ENCODE measurements at regions not wholly inside any gene's neighbourhood (a gene's known extent, or its start where the extent isn't known, plus 50 kb on each side); places are given as distances from the start of the nearest gene placed in this dataset.

DNA sequence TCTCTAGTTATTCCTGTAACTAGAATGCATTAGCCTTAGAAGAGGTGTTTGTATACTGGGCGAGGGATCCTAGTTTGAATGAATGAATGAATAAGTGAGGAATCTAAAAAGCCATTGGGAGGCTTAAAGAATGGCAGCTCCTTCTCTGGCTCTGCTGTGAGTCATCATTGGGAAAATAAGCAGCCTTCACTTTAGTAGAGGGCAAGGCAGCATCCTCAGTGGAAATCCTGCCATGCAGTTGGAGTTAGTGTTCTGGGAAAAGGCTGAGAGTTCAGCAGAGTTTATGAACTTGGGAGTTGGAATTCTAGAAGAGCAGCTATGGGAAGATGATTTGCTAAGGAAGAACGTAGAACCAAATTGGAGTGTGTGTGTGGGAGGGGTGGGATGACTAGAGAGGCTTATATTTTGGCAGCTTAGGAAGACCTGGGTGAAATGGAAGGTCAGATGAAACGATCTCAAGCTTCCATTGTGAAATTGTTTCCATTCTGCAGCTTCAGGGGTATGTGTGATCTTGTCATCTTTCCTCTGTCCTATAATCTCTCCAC lies 120.8 kb downstream of the PTCSC3 start:
- no peak for DNase-seq (ENCODE audit: low spot score in 2 of 2)
- WGBS, 2 donors: 42 to 51% methylated on average over 3 of the region's 3 CpGs
- TF ChIP-seq, protein P1, sequence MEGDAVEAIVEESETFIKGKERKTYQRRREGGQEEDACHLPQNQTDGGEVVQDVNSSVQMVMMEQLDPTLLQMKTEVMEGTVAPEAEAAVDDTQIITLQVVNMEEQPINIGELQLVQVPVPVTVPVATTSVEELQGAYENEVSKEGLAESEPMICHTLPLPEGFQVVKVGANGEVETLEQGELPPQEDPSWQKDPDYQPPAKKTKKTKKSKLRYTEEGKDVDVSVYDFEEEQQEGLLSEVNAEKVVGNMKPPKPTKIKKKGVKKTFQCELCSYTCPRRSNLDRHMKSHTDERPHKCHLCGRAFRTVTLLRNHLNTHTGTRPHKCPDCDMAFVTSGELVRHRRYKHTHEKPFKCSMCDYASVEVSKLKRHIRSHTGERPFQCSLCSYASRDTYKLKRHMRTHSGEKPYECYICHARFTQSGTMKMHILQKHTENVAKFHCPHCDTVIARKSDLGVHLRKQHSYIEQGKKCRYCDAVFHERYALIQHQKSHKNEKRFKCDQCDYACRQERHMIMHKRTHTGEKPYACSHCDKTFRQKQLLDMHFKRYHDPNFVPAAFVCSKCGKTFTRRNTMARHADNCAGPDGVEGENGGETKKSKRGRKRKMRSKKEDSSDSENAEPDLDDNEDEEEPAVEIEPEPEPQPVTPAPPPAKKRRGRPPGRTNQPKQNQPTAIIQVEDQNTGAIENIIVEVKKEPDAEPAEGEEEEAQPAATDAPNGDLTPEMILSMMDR (IDR thresholded peaks at IDR 0.05): no peak
- TF ChIP-seq POLR2A (IDR thresholded peaks at IDR 0.05) (no peak), EP300 (IDR thresholded peaks at IDR 0.05) (no peak)
- Histone ChIP-seq H3K9me3 (no peaks in the 10 kb centered on the region), H3K27me3 (no peaks in the 10 kb centered on the region), H3K27ac (no peak overlapping the region), H3K4me3 (no peak overlapping the region), H3K4me1 (no peaks in the 10 kb centered on the region), H3K36me3 (no peaks in the 10 kb centered on the region)

DNA sequence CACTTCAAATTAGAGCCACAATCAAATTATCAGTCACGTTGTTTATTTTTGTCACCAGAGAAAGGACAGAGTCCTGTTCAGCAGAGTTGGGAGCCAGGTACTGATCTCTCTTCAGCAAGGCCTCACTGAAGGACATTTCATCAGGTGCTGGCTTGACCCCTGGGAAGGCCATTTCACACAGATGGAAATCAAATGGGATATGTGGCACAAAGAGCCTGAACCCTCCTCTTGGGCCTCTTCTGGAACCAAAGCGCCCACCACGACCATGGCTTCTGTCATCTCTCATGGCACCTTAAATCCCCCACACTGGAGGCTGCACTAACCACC lies 121.5 kb downstream of the PTCSC3 start:
- H3K27ac ChIP-seq: no peak overlapping the region
- DNase-seq (ENCODE audit: low spot score in 2 of 2): no peak
- H3K36me3 ChIP-seq: no peaks in the 10 kb centered on the region
- H3K4me3 ChIP-seq: no peak overlapping the region
- no peaks in the 10 kb centered on the region for H3K4me1 ChIP-seq
- TF ChIP-seq POLR2A (IDR thresholded peaks at IDR 0.05) (no peak), EP300 (IDR thresholded peaks at IDR 0.05) (no peak)
- TF ChIP-seq, protein P1 (IDR thresholded peaks at IDR 0.05): no peak
- WGBS, 2 donors: 85 to 92% methylated on average over 3 of the region's 3 CpGs
- no peaks in the 10 kb centered on the region for H3K9me3 ChIP-seq
- no peaks in the 10 kb centered on the region for H3K27me3 ChIP-seq

GRCh38 chr14:36054353-36055051 lies 122.0 kb downstream of the PTCSC3 start:
- no peaks in the 10 kb centered on the region for H3K4me1 ChIP-seq
- DNase-seq (ENCODE audit: low spot score in 2 of 2): no peak
- TF ChIP-seq POLR2A (IDR thresholded peaks at IDR 0.05): no peak
- no peak for TF ChIP-seq EP300 (IDR thresholded peaks at IDR 0.05)
- TF ChIP-seq, protein P1 (IDR thresholded peaks at IDR 0.05): no peak
- H3K27ac ChIP-seq: no peak overlapping the region
- H3K27me3 ChIP-seq: no peaks in the 10 kb centered on the region
- no peaks in the 10 kb centered on the region for H3K36me3 ChIP-seq
- no peak overlapping the region for H3K4me3 ChIP-seq
- H3K9me3 ChIP-seq: no peaks in the 10 kb centered on the region
- 66 to 67% methylated on average over 3 of the region's 3 CpGs for WGBS, 2 donors

GRCh38 chr14:36052681-36053080 lies 123.8 kb downstream of the PTCSC3 start:
- Histone ChIP-seq H3K36me3 (no peaks in the 10 kb centered on the region), H3K4me3 (no peak overlapping the region), H3K9me3 (no peaks in the 10 kb centered on the region), H3K27ac (no peak overlapping the region), H3K4me1 (no peaks in the 10 kb centered on the region), H3K27me3 (no peaks in the 10 kb centered on the region)
- WGBS, 2 donors: 72 to 83% methylated on average over 3 of the region's 3 CpGs
- TF ChIP-seq, protein P1 (IDR thresholded peaks at IDR 0.05): no peak
- TF ChIP-seq POLR2A (IDR thresholded peaks at IDR 0.05) (no peak), EP300 (IDR thresholded peaks at IDR 0.05) (no peak)
- no peak for DNase-seq (ENCODE audit: low spot score in 2 of 2)

DNA sequence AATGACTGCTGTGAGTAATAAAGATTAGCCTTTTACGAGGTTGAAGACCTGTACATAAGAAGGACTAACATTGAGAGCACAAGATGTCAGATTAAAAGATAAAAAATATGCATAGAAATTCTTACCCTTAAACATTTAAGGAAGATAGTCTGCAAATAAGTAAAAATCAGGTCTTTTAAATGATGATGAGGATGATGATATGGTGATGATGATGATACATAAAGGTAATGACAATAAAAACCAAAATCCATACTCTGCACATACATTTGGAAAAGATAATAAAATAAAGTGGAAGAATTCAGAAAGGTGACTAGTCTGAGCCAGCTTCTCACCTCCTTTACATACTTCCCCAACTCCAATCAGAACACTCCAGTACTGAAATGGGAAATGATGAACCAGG lies 124.5 kb downstream of the PTCSC3 start:
- WGBS, 2 donors: 90 to 98% methylated on average over 1 of the region's 1 CpG
- TF ChIP-seq EP300 (IDR thresholded peaks at IDR 0.05) (no peak), POLR2A (IDR thresholded peaks at IDR 0.05) (no peak)
- TF ChIP-seq, protein P1 (IDR thresholded peaks at IDR 0.05): no peak
- no peaks in the 10 kb centered on the region for H3K36me3 ChIP-seq
- H3K9me3 ChIP-seq: no peaks in the 10 kb centered on the region
- no peak overlapping the region for H3K4me3 ChIP-seq
- no peaks in the 10 kb centered on the region for H3K27me3 ChIP-seq
- DNase-seq (ENCODE audit: low spot score in 2 of 2): no peak
- H3K27ac ChIP-seq: no peak overlapping the region
- H3K4me1 ChIP-seq: no peaks in the 10 kb centered on the region

Data from tibial nerve (tissue), 4 donors.